Activated CD4-positive, alpha-beta T cell treated with anti-CD3 and anti-CD28 coated beads, Interleukin-2, amount 50 U/mL, for 48 hours (primary cell): ENCODE measurements at regions not wholly inside any gene's neighbourhood (a gene's known extent, or its start where the extent isn't known, plus 50 kb on each side); places are given as distances from the start of the nearest gene placed in this dataset.

ENCODE experiments used
- DNase-seq, 2 experiments: peaks; one replicate each; pipeline ENCODE4 v3.0.0-alpha.2; 2020

- DNase-seq = peak in 1 of 2 experiments; percentile 10
Observed at GRCh38 chr4:54547299-54548097, 110.3 kb upstream of the KIT start.

GRCh38 chr4:54548098-54548620 is 109.6 kb upstream of the KIT start:
- peak in 1 of 2 experiments; percentile 5 for DNase-seq

- DNase-seq = no peak
Observed at GRCh38 chr4:54548831-54549460, 108.8 kb upstream of the KIT start.

- no peak for DNase-seq
Observed at GRCh38 chr4:54550395-54551171, 107.2 kb upstream of the KIT start.

GRCh38 chr4:54553001-54553400 is 104.8 kb upstream of the KIT start:
- no peak for DNase-seq

- DNase-seq = no peak
Observed at GRCh38 chr4:54554339-54554990, 103.3 kb upstream of the KIT start.

- no peak for DNase-seq
Observed at GRCh38 chr4:54556051-54556450, 101.7 kb upstream of the KIT start.

- DNase-seq = no peak
Observed at GRCh38 chr4:54556587-54556986, 101.2 kb upstream of the KIT start.

GRCh38 chr4:54558889-54559677 is 98.7 kb upstream of the KIT start:
- no peak for DNase-seq

GRCh38 chr4:54560513-54560912 is 97.2 kb upstream of the KIT start:
- DNase-seq = no peak

GRCh38 chr4:54561940-54562339 is 95.8 kb upstream of the KIT start:
- DNase-seq = no peak

- no peak for DNase-seq
Observed at GRCh38 chr4:54566608-54567007, 91.1 kb upstream of the KIT start.

- DNase-seq = no peak
Observed at GRCh38 chr4:54567327-54567726, 90.4 kb upstream of the KIT start.

GRCh38 chr4:54568184-54568583 is 89.6 kb upstream of the KIT start:
- DNase-seq = no peak

- no peak for DNase-seq
Observed at GRCh38 chr4:54570822-54571221, 86.9 kb upstream of the KIT start.

GRCh38 chr4:54571293-54572151 is 86.2 kb upstream of the KIT start:
- no peak for DNase-seq

- DNase-seq = no peak
Observed at GRCh38 chr4:54572152-54572542, 85.6 kb upstream of the KIT start.

GRCh38 chr4:54574500-54574899 is 83.3 kb upstream of the KIT start:
- no peak for DNase-seq

- no peak for DNase-seq
Observed at GRCh38 chr4:54575919-54576318, 81.8 kb upstream of the KIT start.

- no peak for DNase-seq
Observed at GRCh38 chr4:54581807-54582206, 76.0 kb upstream of the KIT start.

GRCh38 chr4:54585321-54586000 is 72.3 kb upstream of the KIT start:
- DNase-seq = no peak
